CD14-positive monocyte (primary cell): ENCODE measurements at regions not wholly inside any gene's neighbourhood (a gene's known extent, or its start where the extent isn't known, plus 50 kb on each side); places are given as distances from the start of the nearest gene placed in this dataset.

Experiments used
- DNase-seq, 3 donors: peaks; one replicate each; pipeline ENCODE4 v3.0.0-alpha.2; 2011 to 2022
- H2AFZ ChIP-seq: 2 replicates; pipeline ENCODE4 v1.6.0; 2012; ENCODE audit warnings: mild to moderate bottlenecking, low read depth, low read length, inconsistent platforms; ENCODE audit not compliant: insufficient read depth, poor library complexity, severe bottlenecking
- H3K27ac ChIP-seq, 2 donors: 1 replicate in 1 of 2; 2 replicates in 1 of 2; pipeline ENCODE4 v1.5.1; 2012 to 2013; ENCODE audit warnings: low read length in 2 of 2, control low read depth in 1 of 2, inconsistent platforms in 1 of 2, low read depth in 1 of 2, mild to moderate bottlenecking in 1 of 2
- H3K27me3 ChIP-seq, 2 donors: one replicate each; pipeline versions ENCODE4 v1.6.0 to v1.6.1; 2011 to 2013; ENCODE audit warnings: low read length in 2 of 2; ENCODE audit not compliant: control insufficient read depth in 2 of 2, insufficient read depth in 2 of 2
- H3K36me3 ChIP-seq, 2 donors: replicated peaks in 1 of 2; 1 replicate in 1 of 2; 2 replicates in 1 of 2; pipeline versions ENCODE4 v1.5.1 to v1.6.1; 2012 to 2013; ENCODE audit warnings: low read length in 2 of 2, control low read depth in 1 of 2, inconsistent platforms in 1 of 2, mild to moderate bottlenecking in 1 of 2; ENCODE audit not compliant: insufficient read depth in 2 of 2, control insufficient read depth in 1 of 2
- H3K4me1 ChIP-seq, 2 donors: 1 replicate in 1 of 2; 2 replicates in 1 of 2; pipeline versions ENCODE4 v1.5.1 to v1.6.1; 2012 to 2013; ENCODE audit warnings: low read length in 2 of 2, control low read depth in 1 of 2, inconsistent platforms in 1 of 2, mild to moderate bottlenecking in 1 of 2, moderate library complexity in 1 of 2; ENCODE audit not compliant: insufficient read depth in 2 of 2, control insufficient read depth in 1 of 2
- H3K4me2 ChIP-seq: replicated peaks from 2 replicates; pipeline ENCODE3; 2012; ENCODE audit warnings: low read length, moderate library complexity, mild to moderate bottlenecking; ENCODE audit not compliant: poor library complexity, severe bottlenecking; ENCODE audit errors: extremely low read depth
- H3K4me3 ChIP-seq, 3 experiments: fragments of 200-600 bp in 1 of 3; sonication (generic) in 1 of 3; replicated peaks in 1 of 3; 1 replicate in 2 of 3; 2 replicates in 1 of 3; pipeline ENCODE4 v1.5.1; 2011 to 2013; ENCODE audit warnings: low read length in 3 of 3, mild to moderate bottlenecking in 3 of 3, control low read depth in 2 of 3, low read depth in 2 of 3, inconsistent platforms in 1 of 3, moderate library complexity in 1 of 3
- H3K79me2 ChIP-seq: 2 replicates; pipeline ENCODE4 v1.6.0; 2012; ENCODE audit warnings: mild to moderate bottlenecking, control low read depth, inconsistent platforms, low read length, moderate library complexity; ENCODE audit not compliant: insufficient read depth
- H3K9ac ChIP-seq: 2 replicates; pipeline ENCODE4 v1.6.0; 2017; ENCODE audit warnings: low read length, mild to moderate bottlenecking; ENCODE audit not compliant: insufficient read depth, poor library complexity, severe bottlenecking
- H3K9me3 ChIP-seq, 2 donors: replicated peaks in 1 of 2; 1 replicate in 1 of 2; 2 replicates in 1 of 2; pipeline versions ENCODE4 v1.5.1 to v1.6.1; 2012 to 2013; ENCODE audit warnings: low read length in 2 of 2, control low read depth in 1 of 2; ENCODE audit not compliant: control insufficient read depth in 1 of 2, insufficient read depth in 1 of 2
- H4K20me1 ChIP-seq: 2 replicates; pipeline ENCODE4 v1.6.0; 2012; ENCODE audit warnings: mild to moderate bottlenecking, low read length, control low read depth, moderate library complexity; ENCODE audit not compliant: insufficient read depth
- H3K27ac Mint-ChIP-seq, 7 donors: one replicate each; pipeline ENCODE4 v1.8.0; 2020; ENCODE audit warnings: mild to moderate bottlenecking in 7 of 7, mixed read lengths in 7 of 7, moderate library complexity in 6 of 7, inconsistent platforms in 2 of 7
- H3K27me3 Mint-ChIP-seq, 3 donors: one replicate each; pipeline ENCODE4 v1.8.0; 2021 to 2022; ENCODE audit warnings: low read depth in 3 of 3, mild to moderate bottlenecking in 3 of 3, mixed read lengths in 3 of 3, moderate library complexity in 3 of 3, inconsistent platforms in 1 of 3
- H3K36me3 Mint-ChIP-seq, 2 donors: one replicate each; pipeline ENCODE4 v1.8.0; 2020; ENCODE audit warnings: mixed read lengths in 2 of 2, inconsistent platforms in 1 of 2, mild to moderate bottlenecking in 1 of 2
- H3K4me1 Mint-ChIP-seq: one replicate; pipeline ENCODE4 v1.8.0; 2020; ENCODE audit warnings: mild to moderate bottlenecking, mixed read lengths
- H3K4me3 Mint-ChIP-seq, 2 donors: one replicate each; pipeline ENCODE4 v1.8.0; 2020; ENCODE audit warnings: mild to moderate bottlenecking in 2 of 2, mixed read lengths in 2 of 2, moderate library complexity in 1 of 2
- H3K9me3 Mint-ChIP-seq, 7 donors: one replicate each; pipeline ENCODE4 v1.8.0; 2020 to 2022; ENCODE audit warnings: mixed read lengths in 7 of 7, mild to moderate bottlenecking in 6 of 7, moderate library complexity in 6 of 7, inconsistent platforms in 2 of 7
- WGBS: methylation state at CpG from one replicate; pipeline ENCODE4 v1.1.5; 2013; ENCODE audit warnings: missing lambda C conversion rate; ENCODE audit not compliant: insufficient coverage; 5-methylcytosine and 5-hydroxymethylcytosine counted together
- intact Hi-C, 2 donors: fragments of 100-400 bp; cut with micrococcal nuclease; formaldehyde crosslinking; loops; one replicate each; pipeline versions ENCODE4 v1.15.0 to v1.15.1; 2023
- TF ChIP-seq, protein P1 (sequence below): fragments of 200-600 bp; IDR thresholded peaks from one replicate; pipeline ENCODE4 v1.8.0; 2022; ENCODE audit warnings: antibody characterized with exemption, mild to moderate bottlenecking

DNA sequence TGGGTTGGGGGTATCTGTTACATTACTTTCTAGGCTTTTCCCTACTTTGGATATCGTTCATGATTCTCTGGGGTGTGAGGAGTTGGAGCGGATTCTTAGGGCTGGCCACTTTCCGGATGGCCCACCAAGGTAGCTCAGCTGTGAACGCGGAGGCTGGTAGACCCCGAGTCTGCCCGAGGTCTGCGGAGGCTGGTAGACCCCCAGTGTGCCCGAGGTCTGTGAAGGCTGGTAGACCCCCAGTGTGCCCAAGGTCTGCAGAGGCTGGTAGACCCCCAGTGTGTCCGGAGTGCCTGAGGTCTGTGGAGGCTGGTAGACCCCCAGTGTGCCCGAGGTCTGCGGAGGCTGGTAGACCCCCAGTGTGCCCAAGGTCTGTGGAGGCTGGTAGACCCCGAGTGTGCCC lies 99.2 kb upstream of the ZNF469 start:
- no peak overlapping the region for H2AFZ ChIP-seq
- H3K9me3 Mint-ChIP-seq, result peaks cover 12 to 37% (median 28%) of the 10 kb centered on the region in 7 donors
- no peaks in the 10 kb centered on the region for H3K27me3 ChIP-seq
- H3K27me3 Mint-ChIP-seq, result peaks cover 0 to 1% (median 0%) of the 10 kb centered on the region in 3 donors
- no peak for DNase-seq
- peaks cover 66 to 95% of the 10 kb centered on the region in 2 donors for H3K9me3 ChIP-seq
- H3K4me3 ChIP-seq, result no peak overlapping the region
- H3K36me3 Mint-ChIP-seq, result no peaks in the 10 kb centered on the region
- WGBS, result 95% methylated on average over 9 of the region's 13 CpGs
- H3K4me1 ChIP-seq, result no peaks in the 10 kb centered on the region
- no peak overlapping the region for H3K9ac ChIP-seq
- no peaks in the 10 kb centered on the region for H4K20me1 ChIP-seq
- H3K27ac ChIP-seq, result no peak overlapping the region
- TF ChIP-seq, protein P1, sequence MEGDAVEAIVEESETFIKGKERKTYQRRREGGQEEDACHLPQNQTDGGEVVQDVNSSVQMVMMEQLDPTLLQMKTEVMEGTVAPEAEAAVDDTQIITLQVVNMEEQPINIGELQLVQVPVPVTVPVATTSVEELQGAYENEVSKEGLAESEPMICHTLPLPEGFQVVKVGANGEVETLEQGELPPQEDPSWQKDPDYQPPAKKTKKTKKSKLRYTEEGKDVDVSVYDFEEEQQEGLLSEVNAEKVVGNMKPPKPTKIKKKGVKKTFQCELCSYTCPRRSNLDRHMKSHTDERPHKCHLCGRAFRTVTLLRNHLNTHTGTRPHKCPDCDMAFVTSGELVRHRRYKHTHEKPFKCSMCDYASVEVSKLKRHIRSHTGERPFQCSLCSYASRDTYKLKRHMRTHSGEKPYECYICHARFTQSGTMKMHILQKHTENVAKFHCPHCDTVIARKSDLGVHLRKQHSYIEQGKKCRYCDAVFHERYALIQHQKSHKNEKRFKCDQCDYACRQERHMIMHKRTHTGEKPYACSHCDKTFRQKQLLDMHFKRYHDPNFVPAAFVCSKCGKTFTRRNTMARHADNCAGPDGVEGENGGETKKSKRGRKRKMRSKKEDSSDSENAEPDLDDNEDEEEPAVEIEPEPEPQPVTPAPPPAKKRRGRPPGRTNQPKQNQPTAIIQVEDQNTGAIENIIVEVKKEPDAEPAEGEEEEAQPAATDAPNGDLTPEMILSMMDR, result no peak
- no peaks in the 10 kb centered on the region for H3K79me2 ChIP-seq
- intact Hi-C loops, result no loop called here
- no peak overlapping the region for H3K4me3 Mint-ChIP-seq
- H3K4me1 Mint-ChIP-seq, result no peaks in the 10 kb centered on the region
- no peak overlapping the region for H3K27ac Mint-ChIP-seq
- no peaks in the 10 kb centered on the region for H3K36me3 ChIP-seq
- no peak overlapping the region for H3K4me2 ChIP-seq

DNA sequence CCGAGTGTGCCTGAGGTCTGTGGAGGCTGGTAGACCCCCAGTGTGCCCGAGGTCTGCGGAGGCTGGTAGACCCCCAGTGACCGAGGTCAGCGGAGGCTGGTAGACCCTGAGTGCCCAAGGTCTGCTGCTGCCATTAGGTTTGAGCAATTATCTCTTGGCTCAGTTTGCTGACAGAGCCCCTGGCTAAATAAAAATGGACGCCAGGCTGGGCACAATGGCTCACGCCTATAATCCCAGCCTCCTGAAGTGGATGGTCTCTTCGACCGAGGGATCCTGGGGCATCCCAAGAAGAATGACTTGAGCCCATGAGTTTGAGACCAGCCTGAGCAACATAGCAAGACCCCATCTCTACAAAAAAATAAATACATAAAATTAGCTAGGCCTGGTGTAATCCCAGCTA lies 98.7 kb upstream of the ZNF469 start:
- Mint-ChIP-seq H3K27me3 (peaks cover 0 to 1% (median 0%) of the 10 kb centered on the region in 3 donors), H3K9me3 (peaks cover 12 to 35% (median 24%) of the 10 kb centered on the region in 7 donors), H3K27ac (no peak overlapping the region), H3K4me1 (no peaks in the 10 kb centered on the region), H3K4me3 (no peak overlapping the region), H3K36me3 (no peaks in the 10 kb centered on the region)
- H3K36me3 ChIP-seq, result no peaks in the 10 kb centered on the region
- 90% methylated on average over 7 of the region's 9 CpGs for WGBS
- H3K79me2 ChIP-seq, result no peaks in the 10 kb centered on the region
- intact Hi-C loops, result no loop called here
- no peak overlapping the region for H3K4me2 ChIP-seq
- H3K9me3 ChIP-seq, result peaks cover 65 to 90% of the 10 kb centered on the region in 2 donors
- no peak overlapping the region for H3K9ac ChIP-seq
- no peak overlapping the region for H3K4me3 ChIP-seq
- DNase-seq, result no peak
- TF ChIP-seq, protein P1, result no peak
- no peak overlapping the region for H2AFZ ChIP-seq
- H3K4me1 ChIP-seq, result no peaks in the 10 kb centered on the region
- H3K27ac ChIP-seq, result no peak overlapping the region
- no peaks in the 10 kb centered on the region for H4K20me1 ChIP-seq
- no peaks in the 10 kb centered on the region for H3K27me3 ChIP-seq
